Heart left ventricle (tissue), 16 donors: ENCODE measurements at regions not wholly inside any gene's neighbourhood (a gene's known extent, or its start where the extent isn't known, plus 50 kb on each side); places are given as distances from the start of the nearest gene placed in this dataset.

Experiments used
- ATAC-seq, 4 donors: fragments of 200-7000 bp; cut with Tn5 transposase; one replicate each; pipeline ENCODE4 v1.9.1; 2020 to 2022; ENCODE audit warnings: moderate library complexity in 4 of 4, mild to moderate bottlenecking in 3 of 4, moderate number of reproducible peaks in 1 of 4
- DNase-seq, 5 donors: peaks; one replicate each; pipeline ENCODE4 v3.0.0-alpha.2; 2020
- H3K27ac ChIP-seq, 12 donors: fragments of 200-600 bp; sonication (generic) in 4 of 12; one replicate each; pipeline versions ENCODE4 v1.5.0 to v1.8.0; 2016 to 2022; ENCODE audit warnings: mild to moderate bottlenecking in 2 of 12
- H3K27me3 ChIP-seq, 9 donors: fragments of 200-600 bp; sonication (generic) in 2 of 9; one replicate each; pipeline versions ENCODE4 v1.5.1 to v1.8.0; 2016 to 2022; ENCODE audit warnings: mild to moderate bottlenecking in 3 of 9
- H3K36me3 ChIP-seq, 9 donors: fragments of 200-600 bp; sonication (generic) in 2 of 9; one replicate each; pipeline versions ENCODE4 v1.5.0 to v1.8.0; 2018 to 2022; ENCODE audit warnings: mild to moderate bottlenecking in 2 of 9
- H3K4me1 ChIP-seq, 12 donors: fragments of 200-600 bp; sonication (generic) in 4 of 12; one replicate each; pipeline versions ENCODE4 v1.5.0 to v1.8.0; 2016 to 2022; ENCODE audit warnings: mild to moderate bottlenecking in 3 of 12
- H3K4me3 ChIP-seq, 12 donors: fragments of 200-600 bp; sonication (generic) in 4 of 12; one replicate each; pipeline versions ENCODE4 v1.5.0 to v1.8.0; 2017 to 2022; ENCODE audit warnings: mild to moderate bottlenecking in 9 of 12, moderate library complexity in 4 of 12
- H3K9me3 ChIP-seq, 12 donors: fragments of 200-600 bp; sonication (generic) in 4 of 12; one replicate each; pipeline versions ENCODE4 v1.5.0 to v1.8.0; 2016 to 2022; ENCODE audit warnings: mild to moderate bottlenecking in 1 of 12
- CTCF ChIP-seq, 12 donors: fragments of 200-600 bp; sonication (generic) in 4 of 12; IDR thresholded peaks; one replicate each; pipeline versions ENCODE4 v1.5.0 to v1.8.0; 2018 to 2022; ENCODE audit warnings: antibody characterized with exemption in 12 of 12, mild to moderate bottlenecking in 5 of 12
- POLR2A ChIP-seq, 2 donors: fragments of 450-650 bp; IDR thresholded peaks; one replicate each; pipeline ENCODE4 v1.6.1; 2017; ENCODE audit warnings: antibody characterized with exemption in 2 of 2, mild to moderate bottlenecking in 2 of 2, moderate library complexity in 2 of 2
- WGBS, 4 donors: extraction: QIAGEN DNeasy Blood & Tissue Kit in 2 of 4; methylation state at CpG; one replicate each; pipeline versions ENCODE4 v1.1.5 to v1.1.7; 2013 to 2018; 5-methylcytosine and 5-hydroxymethylcytosine counted together
- intact Hi-C, 10 donors: fragments of 100-400 bp; cut with DNase I; formaldehyde crosslinking; loops; one replicate each; pipeline versions ENCODE4 v1.11.1 to v1.14.2; 2022
- donor health status: ischemic (EF 13 %, LVEDD 7.1; RV severe dilation, severe dysfunction).
- donor health status: healthy with polysubstance abuse.
- donor health status: DM: no; HTN: yes; CAD: no.
- donor health status: DM: no; HTN: no; CAD: no.
- donor health status: ischemic (EF 25% LVEDD 6.9; RV normal size, moderate dysfunction).
- donor health status: ischemic (EF 25% LVEDD 5.7; RV mildly dilated, moderate dysfunction).
- donor health status: healthy.
- donor health status: DM: yes; HTN: yes; CAD: no.
- donor health status: ischemic (EF 35%, LVEDD 5.7; RV mildly dilated, moderate dysfunction).
- donor health status: nonischemic (EF 11% LVEDD 7.7; RV severe dilation, severe dysfunction).
- donor health status: DM: yes; HTN: yes; CAD: no.
- donor health status: PGD.
- donor health status: ischemic (EF 29% LVEDD 5.4; RV normal size, mild dysfunction).
- donor health status: nonischemic (EF 23%, LVEDD 6.1; RV moderate dilation, normal function).

- no peak for DNase-seq
- TF ChIP-seq POLR2A (IDR thresholded peaks at IDR 0.05), result no peak
- TF ChIP-seq CTCF (IDR thresholded peaks at IDR 0.05), result no peak
- WGBS, 4 donors, result 76 to 87% (median 78%) methylated on average over 2 of the region's 2 CpGs
- Histone ChIP-seq H3K36me3 (no peaks in the 10 kb centered on the region), H3K27me3 (no peaks in the 10 kb centered on the region), H3K4me1 (no peaks in the 10 kb centered on the region), H3K27ac (no peak overlapping the region), H3K4me3 (no peak overlapping the region), H3K9me3 (peaks cover 0 to 22% (median 2%) of the 10 kb centered on the region in 12 donors)
- no peak for ATAC-seq
- intact Hi-C loops, result loop anchor here in 1 of 10 donors (10.0 kb wide), 1 partner anchor 1746 kb away; no protein-coding TSS in a partner anchor
Measured at GRCh38 chr6:106761160-106761559, 131.8 kb downstream of the QRSL1 start.

- Histone ChIP-seq H3K4me3 (no peak overlapping the region), H3K4me1 (no peaks in the 10 kb centered on the region), H3K36me3 (no peaks in the 10 kb centered on the region), H3K27me3 (no peaks in the 10 kb centered on the region), H3K9me3 (peaks cover 0 to 22% (median 2%) of the 10 kb centered on the region in 12 donors), H3K27ac (no peak overlapping the region)
- intact Hi-C loops, result no loop called here
- ATAC-seq (no peak), DNase-seq (no peak)
- 88 to 96% (median 93%) methylated on average over 2 of the region's 2 CpGs for WGBS, 4 donors
- TF ChIP-seq CTCF (IDR thresholded peaks at IDR 0.05) (no peak), POLR2A (IDR thresholded peaks at IDR 0.05) (no peak)
Measured at GRCh38 chr6:106759112-106759511, 129.7 kb downstream of the QRSL1 start.

GRCh38 chr6:106757722-106758467 is 128.5 kb downstream of the QRSL1 start:
- no peaks in the 10 kb centered on the region for H3K4me1 ChIP-seq
- ATAC-seq (no peak), DNase-seq (no peak)
- no peak overlapping the region for H3K27ac ChIP-seq
- 76 to 81% (median 79%) methylated on average over 16 of the region's 16 CpGs for WGBS, 4 donors
- TF ChIP-seq POLR2A (IDR thresholded peaks at IDR 0.05), result no peak
- TF ChIP-seq CTCF (IDR thresholded peaks at IDR 0.05), result no peak
- H3K9me3 ChIP-seq, result peaks cover 0 to 22% (median 2%) of the 10 kb centered on the region in 12 donors
- H3K36me3 ChIP-seq, result no peaks in the 10 kb centered on the region
- intact Hi-C loops, result no loop called here
- no peak overlapping the region for H3K4me3 ChIP-seq
- no peaks in the 10 kb centered on the region for H3K27me3 ChIP-seq

GRCh38 chr6:106757267-106757666 is 127.9 kb downstream of the QRSL1 start:
- 51 to 69% (median 59%) methylated on average over 2 of the region's 2 CpGs for WGBS, 4 donors
- Histone ChIP-seq H3K4me1 (no peaks in the 10 kb centered on the region), H3K27ac (no peak overlapping the region), H3K36me3 (no peaks in the 10 kb centered on the region), H3K4me3 (no peak overlapping the region), H3K9me3 (peaks cover 0 to 22% (median 2%) of the 10 kb centered on the region in 12 donors), H3K27me3 (no peaks in the 10 kb centered on the region)
- DNase-seq (no peak), ATAC-seq (no peak)
- TF ChIP-seq CTCF (IDR thresholded peaks at IDR 0.05) (no peak), POLR2A (IDR thresholded peaks at IDR 0.05) (no peak)
- intact Hi-C loops, result no loop called here
